ENCODE measurements at regions not wholly inside any gene's neighbourhood (a gene's known extent, or its start where the extent isn't known, plus 50 kb on each side); places are given as distances from the start of the nearest gene placed in this dataset.

DNA sequence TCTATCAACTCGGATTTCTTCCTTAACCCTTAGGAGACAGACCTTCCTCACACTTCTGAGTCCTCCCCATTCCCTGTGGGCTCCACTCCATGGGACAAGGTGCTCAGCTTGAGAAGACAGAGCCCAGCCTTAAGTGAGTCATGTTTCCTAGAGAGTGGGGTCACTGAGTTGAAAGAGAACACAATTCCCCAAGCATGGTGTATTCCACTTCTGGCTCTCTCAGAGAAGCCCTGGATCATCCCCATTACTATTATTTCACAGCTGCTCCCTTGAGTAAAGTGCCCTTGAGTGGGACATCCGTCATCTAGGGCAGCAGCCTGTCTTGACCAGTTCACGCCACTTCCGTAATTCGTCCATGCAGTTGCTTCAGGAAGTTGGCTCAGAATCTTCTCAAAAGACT, 604.8 kb downstream of the BNC2 start:
- TF ChIP-seq CTCF (IDR thresholded peaks at IDR 0.05) (no peak), POLR2AphosphoS5 (IDR thresholded peaks at IDR 0.05; ENCODE audit: insufficient read depth in 1 of 2, low read depth in 1 of 2) (no peak)
